Tibial nerve (tissue), 4 donors: ENCODE measurements at regions not wholly inside any gene's neighbourhood (a gene's known extent, or its start where the extent isn't known, plus 50 kb on each side); places are given as distances from the start of the nearest gene placed in this dataset.
"Not testable (repeated sequence)": the region's sequence is repeated elsewhere in the genome, so short reads cannot be mapped to it uniquely, and the experiment has no call there.

Experiments
- CTCF ChIP-seq, 5 experiments: fragments of 200-600 bp in 3 of 5; fragments of 450-650 bp in 2 of 5; sonication (generic) in 3 of 5; IDR thresholded peaks; one replicate each; pipeline ENCODE4 v1.5.1; 2016 to 2019; ENCODE audit warnings: antibody characterized with exemption in 5 of 5, mild to moderate bottlenecking in 3 of 5, moderate library complexity in 2 of 5
- EP300 ChIP-seq, 2 donors: sonication (generic); formaldehyde crosslinking; IDR thresholded peaks; one replicate each; pipeline ENCODE4 v1.6.1; 2017; ENCODE audit warnings: antibody characterized with exemption in 2 of 2, mild to moderate bottlenecking in 1 of 2
- POLR2A ChIP-seq, 2 donors: fragments of 450-650 bp; IDR thresholded peaks; one replicate each; pipeline ENCODE4 v1.6.1; 2017; ENCODE audit warnings: antibody characterized with exemption in 2 of 2, mild to moderate bottlenecking in 2 of 2, moderate library complexity in 2 of 2

GRCh38 chr12:94905749-94906148 is 97.7 kb downstream of the NDUFA12 start:
- not testable (repeated sequence) for TF ChIP-seq CTCF, POLR2A, EP300 (IDR thresholded peaks at IDR 0.05)
